ENCODE measurements at regions not wholly inside any gene's neighbourhood (a gene's known extent, or its start where the extent isn't known, plus 50 kb on each side); places are given as distances from the start of the nearest gene placed in this dataset.
A peak's percentile ranks its signal among the peaks of the same experiment; 100 is the strongest.
"Not testable (repeated sequence)": the region's sequence is repeated elsewhere in the genome, so short reads cannot be mapped to it uniquely, and the experiment has no call there.

- DNase-seq (ENCODE audit: low read depth in 2 of 2, low spot score in 1 of 2), result no peak
Observed at GRCh38 chr10:30736685-30737232, 107.2 kb upstream of the LYZL2 start.

GRCh38 chr10:30734901-30735300 is 105.3 kb upstream of the LYZL2 start:
- DNase-seq (ENCODE audit: low read depth in 2 of 2, low spot score in 1 of 2), result no peak

GRCh38 chr10:30732671-30733070 is 103.1 kb upstream of the LYZL2 start:
- DNase-seq (ENCODE audit: low read depth in 2 of 2, low spot score in 1 of 2), result no peak

- DNase-seq (ENCODE audit: low read depth in 2 of 2, low spot score in 1 of 2), result no peak
Observed at GRCh38 chr10:30731963-30732362, 102.4 kb upstream of the LYZL2 start.

- no peak for DNase-seq (ENCODE audit: low read depth in 2 of 2, low spot score in 1 of 2)
Observed at GRCh38 chr10:30730306-30730705, 100.8 kb upstream of the LYZL2 start.

GRCh38 chr10:30728766-30729165 is 99.2 kb upstream of the LYZL2 start:
- DNase-seq (ENCODE audit: low read depth in 2 of 2, low spot score in 1 of 2), result no peak

GRCh38 chr10:30728127-30728526 is 98.6 kb upstream of the LYZL2 start:
- DNase-seq (ENCODE audit: low read depth in 2 of 2, low spot score in 1 of 2), result no peak

- no peak for DNase-seq (ENCODE audit: low read depth in 2 of 2, low spot score in 1 of 2)
Observed at GRCh38 chr10:30727524-30727923, 98.0 kb upstream of the LYZL2 start.

GRCh38 chr10:30726783-30727414 is 97.3 kb upstream of the LYZL2 start:
- DNase-seq (ENCODE audit: low read depth in 2 of 2, low spot score in 1 of 2), result peak; percentile 51 to 76

- no peak for DNase-seq (ENCODE audit: low read depth in 2 of 2, low spot score in 1 of 2)
Observed at GRCh38 chr10:30725661-30726060, 96.1 kb upstream of the LYZL2 start.

GRCh38 chr10:30724296-30724695 is 94.7 kb upstream of the LYZL2 start:
- DNase-seq (ENCODE audit: low read depth in 2 of 2, low spot score in 1 of 2), result no peak

- DNase-seq (ENCODE audit: low read depth in 2 of 2, low spot score in 1 of 2), result no peak
Observed at GRCh38 chr10:30722956-30723620, 93.5 kb upstream of the LYZL2 start.

GRCh38 chr10:30719832-30720231 is 90.3 kb upstream of the LYZL2 start:
- no peak for DNase-seq (ENCODE audit: low read depth in 2 of 2, low spot score in 1 of 2)

GRCh38 chr10:30709700-30710358 is 80.3 kb upstream of the LYZL2 start:
- DNase-seq (ENCODE audit: low read depth in 2 of 2, low spot score in 1 of 2), result no peak

GRCh38 chr10:30709229-30709628 is 79.7 kb upstream of the LYZL2 start:
- DNase-seq (ENCODE audit: low read depth in 2 of 2, low spot score in 1 of 2), result no peak

- no peak for DNase-seq (ENCODE audit: low read depth in 2 of 2, low spot score in 1 of 2)
Observed at GRCh38 chr10:30708234-30708633, 78.7 kb upstream of the LYZL2 start.

- DNase-seq (ENCODE audit: low read depth in 2 of 2, low spot score in 1 of 2), result not testable (repeated sequence)
Observed at GRCh38 chr10:30706189-30706588, 76.6 kb upstream of the LYZL2 start.

- DNase-seq (ENCODE audit: low read depth in 2 of 2, low spot score in 1 of 2), result no peak
Observed at GRCh38 chr10:30705625-30706149, 76.1 kb upstream of the LYZL2 start.

GRCh38 chr10:30705101-30705624 is 75.6 kb upstream of the LYZL2 start:
- DNase-seq (ENCODE audit: low read depth in 2 of 2, low spot score in 1 of 2), result no peak

GRCh38 chr10:30704601-30705100 is 75.1 kb upstream of the LYZL2 start:
- not testable (repeated sequence) for DNase-seq (ENCODE audit: low read depth in 2 of 2, low spot score in 1 of 2)

- DNase-seq (ENCODE audit: low read depth in 2 of 2, low spot score in 1 of 2), result no peak
Observed at GRCh38 chr10:30704026-30704600, 74.6 kb upstream of the LYZL2 start.

Data from stimulated activated CD8-positive, alpha-beta memory T cell treated with anti-CD3 and anti-CD28 coated beads, Interleukin-4, amount 100 ng/mL, for 4 hours (primary cell).